Esophagus muscularis mucosa (tissue), 4 donors: ENCODE measurements at regions not wholly inside any gene's neighbourhood (a gene's known extent, or its start where the extent isn't known, plus 50 kb on each side); places are given as distances from the start of the nearest gene placed in this dataset.

Experiments
- DNase-seq: peaks from one replicate; pipeline ENCODE4 v3.0.0-alpha.2; 2017; ENCODE audit errors: extremely low spot score
- H3K27ac ChIP-seq, 4 donors: fragments of 200-600 bp; sonication (generic); replicated peaks in 1 of 4; 1 replicate in 3 of 4; 2 replicates in 1 of 4; pipeline ENCODE4 v1.5.1; 2016 to 2019; ENCODE audit warnings: mild to moderate bottlenecking in 1 of 4
- H3K27me3 ChIP-seq, 4 donors: fragments of 200-600 bp; sonication (generic); one replicate each; pipeline versions ENCODE4 v1.5.1 to v1.6.0; 2016 to 2019
- H3K36me3 ChIP-seq, 4 donors: fragments of 200-600 bp; sonication (generic); one replicate each; pipeline ENCODE4 v1.5.1; 2016 to 2019
- H3K4me1 ChIP-seq, 4 donors: fragments of 200-600 bp; sonication (generic); one replicate each; pipeline ENCODE4 v1.5.1; 2016 to 2019
- H3K4me3 ChIP-seq, 4 donors: fragments of 200-600 bp; sonication (generic); 1 replicate in 2 of 4; 2 replicates in 2 of 4; pipeline ENCODE4 v1.5.1; 2016 to 2019; ENCODE audit warnings: mild to moderate bottlenecking in 4 of 4, moderate library complexity in 1 of 4
- H3K9me3 ChIP-seq, 4 donors: fragments of 200-600 bp; sonication (generic); 1 replicate in 3 of 4; 2 replicates in 1 of 4; pipeline ENCODE4 v1.5.1; 2016 to 2019
- EP300 ChIP-seq: sonication (generic); formaldehyde crosslinking; IDR thresholded peaks from one replicate; pipeline ENCODE4 v1.6.1; 2017; ENCODE audit warnings: antibody characterized with exemption
- POLR2A ChIP-seq: fragments of 450-650 bp; IDR thresholded peaks from one replicate; pipeline ENCODE4 v1.6.1; 2017; ENCODE audit warnings: antibody characterized with exemption, moderate library complexity, mild to moderate bottlenecking, low read depth
- POLR2AphosphoS5 ChIP-seq, 2 donors: sonication (generic); formaldehyde crosslinking; IDR thresholded peaks; one replicate each; pipeline ENCODE4 v1.6.1; 2017; ENCODE audit warnings: antibody characterized with exemption in 2 of 2
- WGBS: methylation state at CpG from one replicate; pipeline ENCODE4 v1.1.5; 2018; 5-methylcytosine and 5-hydroxymethylcytosine counted together
- intact Hi-C: fragments of 100-400 bp; cut with DNase I; formaldehyde crosslinking; loops from one replicate; pipeline ENCODE4 v1.15.1; 2023
- TF ChIP-seq, protein P1 (sequence below), 3 experiments: fragments of 200-600 bp in 2 of 3; fragments of 450-650 bp in 1 of 3; sonication (generic) in 2 of 3; IDR thresholded peaks; one replicate each; pipeline ENCODE4 v1.5.1; 2017 to 2019; ENCODE audit warnings: antibody characterized with exemption in 3 of 3, mild to moderate bottlenecking in 2 of 3, moderate library complexity in 1 of 3

DNA sequence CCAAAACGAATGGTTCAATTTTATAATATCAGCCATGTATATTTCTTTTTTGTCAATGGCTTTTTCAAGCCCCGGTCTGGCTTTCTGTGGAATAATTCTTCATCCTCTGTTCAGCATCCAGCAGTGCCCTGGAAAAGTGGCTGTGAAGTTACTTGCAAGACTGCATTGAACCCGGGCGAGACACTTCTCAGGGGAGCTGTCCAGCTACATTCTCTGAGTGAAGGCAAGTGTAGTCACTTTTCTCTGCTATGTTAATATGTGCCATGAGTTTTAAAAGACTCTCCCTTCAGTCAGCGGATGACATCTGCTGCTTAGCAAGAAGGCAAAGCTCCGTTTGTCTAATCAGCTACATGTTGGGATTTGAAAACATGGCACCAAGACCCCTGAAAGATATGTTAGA lies 81.3 kb upstream of the RGMA start:
- H3K27me3 ChIP-seq = no peaks in the 10 kb centered on the region
- no peaks in the 10 kb centered on the region for H3K36me3 ChIP-seq
- 77% methylated on average over 6 of the region's 6 CpGs for WGBS
- no peak for TF ChIP-seq EP300
- TF ChIP-seq, protein P1, sequence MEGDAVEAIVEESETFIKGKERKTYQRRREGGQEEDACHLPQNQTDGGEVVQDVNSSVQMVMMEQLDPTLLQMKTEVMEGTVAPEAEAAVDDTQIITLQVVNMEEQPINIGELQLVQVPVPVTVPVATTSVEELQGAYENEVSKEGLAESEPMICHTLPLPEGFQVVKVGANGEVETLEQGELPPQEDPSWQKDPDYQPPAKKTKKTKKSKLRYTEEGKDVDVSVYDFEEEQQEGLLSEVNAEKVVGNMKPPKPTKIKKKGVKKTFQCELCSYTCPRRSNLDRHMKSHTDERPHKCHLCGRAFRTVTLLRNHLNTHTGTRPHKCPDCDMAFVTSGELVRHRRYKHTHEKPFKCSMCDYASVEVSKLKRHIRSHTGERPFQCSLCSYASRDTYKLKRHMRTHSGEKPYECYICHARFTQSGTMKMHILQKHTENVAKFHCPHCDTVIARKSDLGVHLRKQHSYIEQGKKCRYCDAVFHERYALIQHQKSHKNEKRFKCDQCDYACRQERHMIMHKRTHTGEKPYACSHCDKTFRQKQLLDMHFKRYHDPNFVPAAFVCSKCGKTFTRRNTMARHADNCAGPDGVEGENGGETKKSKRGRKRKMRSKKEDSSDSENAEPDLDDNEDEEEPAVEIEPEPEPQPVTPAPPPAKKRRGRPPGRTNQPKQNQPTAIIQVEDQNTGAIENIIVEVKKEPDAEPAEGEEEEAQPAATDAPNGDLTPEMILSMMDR (IDR thresholded peaks at IDR 0.05) = no peak
- H3K9me3 ChIP-seq = no peaks in the 10 kb centered on the region
- H3K4me1 ChIP-seq = no peaks in the 10 kb centered on the region
- no peak overlapping the region for H3K4me3 ChIP-seq
- DNase-seq = no peak
- intact Hi-C loops = no loop called here
- H3K27ac ChIP-seq = no peak overlapping the region

DNA sequence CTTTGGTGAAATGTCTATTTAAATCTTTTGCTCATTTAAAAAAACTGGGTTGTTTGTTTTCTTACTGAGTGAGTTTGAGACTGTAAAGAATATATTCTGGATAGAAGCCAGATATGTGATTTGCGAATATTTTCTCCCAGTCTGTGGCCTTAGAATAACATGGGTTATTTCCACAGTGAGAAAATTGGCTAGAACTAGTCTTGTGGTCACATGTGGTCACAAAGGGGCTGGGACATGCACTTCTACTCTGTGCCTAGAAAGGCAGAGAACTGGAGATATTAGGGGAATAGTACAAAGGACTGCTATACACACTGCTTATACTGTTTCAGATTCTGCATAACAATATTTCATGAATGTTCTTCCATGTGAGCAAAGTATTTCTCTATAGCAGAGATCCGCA lies 79.9 kb upstream of the RGMA start:
- no peak overlapping the region for H3K4me3 ChIP-seq
- no peaks in the 10 kb centered on the region for H3K4me1 ChIP-seq
- no peaks in the 10 kb centered on the region for H3K36me3 ChIP-seq
- H3K27me3 ChIP-seq = no peaks in the 10 kb centered on the region
- no peak for DNase-seq
- no peak overlapping the region for H3K27ac ChIP-seq
- TF ChIP-seq EP300 (no peak), POLR2AphosphoS5 (IDR thresholded peaks at IDR 0.05) (no peak), POLR2A (no peak)
- TF ChIP-seq, protein P1 (IDR thresholded peaks at IDR 0.05) = no peak
- WGBS = 71% methylated on average over 2 of the region's 2 CpGs
- no peaks in the 10 kb centered on the region for H3K9me3 ChIP-seq
- intact Hi-C loops = no loop called here

- 80% methylated on average over 3 of the region's 4 CpGs for WGBS
- intact Hi-C loops = no loop called here
- H3K4me1 ChIP-seq = no peaks in the 10 kb centered on the region
- no peaks in the 10 kb centered on the region for H3K27me3 ChIP-seq
- no peaks in the 10 kb centered on the region for H3K36me3 ChIP-seq
- H3K27ac ChIP-seq = no peak overlapping the region
- no peaks in the 10 kb centered on the region for H3K9me3 ChIP-seq
- TF ChIP-seq POLR2A = no peak
- TF ChIP-seq POLR2AphosphoS5 (IDR thresholded peaks at IDR 0.05) = no peak
- no peak for TF ChIP-seq EP300
- TF ChIP-seq, protein P1 (IDR thresholded peaks at IDR 0.05) = no peak
- DNase-seq = no peak
- no peak overlapping the region for H3K4me3 ChIP-seq
Observed at GRCh38 chr15:93167291-93167690, 78.3 kb upstream of the RGMA start.

DNA sequence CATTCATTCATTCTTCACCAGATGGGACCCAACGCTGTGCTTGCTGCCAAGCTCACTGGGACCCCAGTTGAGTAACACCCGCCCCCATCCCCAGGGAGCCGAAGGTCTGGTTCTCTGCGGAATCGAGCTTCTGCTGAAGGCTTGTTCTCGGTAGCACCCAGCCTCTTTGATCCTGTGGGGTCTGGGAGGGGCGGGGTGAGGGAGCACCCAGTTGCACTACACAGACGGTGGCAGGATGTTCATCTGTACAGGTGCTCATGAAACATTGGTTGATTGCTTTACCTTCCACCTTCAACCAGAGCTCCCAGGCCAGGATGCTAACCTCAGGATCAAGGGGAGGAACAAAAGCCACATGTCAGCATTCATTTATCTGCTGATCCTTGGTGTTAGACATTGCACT lies 77.7 kb upstream of the RGMA start:
- no peaks in the 10 kb centered on the region for H3K9me3 ChIP-seq
- H3K4me1 ChIP-seq = no peaks in the 10 kb centered on the region
- TF ChIP-seq EP300 (no peak), POLR2AphosphoS5 (IDR thresholded peaks at IDR 0.05) (no peak), POLR2A (no peak)
- TF ChIP-seq, protein P1 (IDR thresholded peaks at IDR 0.05) = no peak
- H3K27ac ChIP-seq = no peak overlapping the region
- no peaks in the 10 kb centered on the region for H3K27me3 ChIP-seq
- no peaks in the 10 kb centered on the region for H3K36me3 ChIP-seq
- H3K4me3 ChIP-seq = no peak overlapping the region
- DNase-seq = no peak
- intact Hi-C loops = no loop called here
- WGBS = 83% methylated on average over 8 of the region's 8 CpGs

- TF ChIP-seq POLR2AphosphoS5 (IDR thresholded peaks at IDR 0.05) = no peak
- TF ChIP-seq POLR2A = no peak
- TF ChIP-seq, protein P1 (IDR thresholded peaks at IDR 0.05) = no peak
- TF ChIP-seq EP300 = no peak
- Histone ChIP-seq H3K36me3 (no peaks in the 10 kb centered on the region), H3K9me3 (no peaks in the 10 kb centered on the region), H3K4me1 (no peaks in the 10 kb centered on the region), H3K27ac (no peak overlapping the region), H3K27me3 (no peaks in the 10 kb centered on the region), H3K4me3 (no peak overlapping the region)
- intact Hi-C loops = no loop called here
- WGBS = 92% methylated on average over 10 of the region's 10 CpGs
- no peak for DNase-seq
Observed at GRCh38 chr15:93165734-93166470, 76.9 kb upstream of the RGMA start.
